ENCODE measurements at regions not wholly inside any gene's neighbourhood (a gene's known extent, or its start where the extent isn't known, plus 50 kb on each side); places are given as distances from the start of the nearest gene placed in this dataset.

- TF ChIP-seq, protein P1, sequence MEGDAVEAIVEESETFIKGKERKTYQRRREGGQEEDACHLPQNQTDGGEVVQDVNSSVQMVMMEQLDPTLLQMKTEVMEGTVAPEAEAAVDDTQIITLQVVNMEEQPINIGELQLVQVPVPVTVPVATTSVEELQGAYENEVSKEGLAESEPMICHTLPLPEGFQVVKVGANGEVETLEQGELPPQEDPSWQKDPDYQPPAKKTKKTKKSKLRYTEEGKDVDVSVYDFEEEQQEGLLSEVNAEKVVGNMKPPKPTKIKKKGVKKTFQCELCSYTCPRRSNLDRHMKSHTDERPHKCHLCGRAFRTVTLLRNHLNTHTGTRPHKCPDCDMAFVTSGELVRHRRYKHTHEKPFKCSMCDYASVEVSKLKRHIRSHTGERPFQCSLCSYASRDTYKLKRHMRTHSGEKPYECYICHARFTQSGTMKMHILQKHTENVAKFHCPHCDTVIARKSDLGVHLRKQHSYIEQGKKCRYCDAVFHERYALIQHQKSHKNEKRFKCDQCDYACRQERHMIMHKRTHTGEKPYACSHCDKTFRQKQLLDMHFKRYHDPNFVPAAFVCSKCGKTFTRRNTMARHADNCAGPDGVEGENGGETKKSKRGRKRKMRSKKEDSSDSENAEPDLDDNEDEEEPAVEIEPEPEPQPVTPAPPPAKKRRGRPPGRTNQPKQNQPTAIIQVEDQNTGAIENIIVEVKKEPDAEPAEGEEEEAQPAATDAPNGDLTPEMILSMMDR (IDR thresholded peaks at IDR 0.05): no peak
- TF ChIP-seq EP300 (IDR thresholded peaks at IDR 0.05) (no peak), POLR2AphosphoS5 (IDR thresholded peaks at IDR 0.05) (no peak)
Observed at GRCh38 chr12:114500775-114501473, 95.0 kb upstream of the TBX5 start.
